Esophagus (tissue), 2 donors: ENCODE measurements at regions not wholly inside any gene's neighbourhood (a gene's known extent, or its start where the extent isn't known, plus 50 kb on each side); places are given as distances from the start of the nearest gene placed in this dataset.
"Not testable (repeated sequence)": the region's sequence is repeated elsewhere in the genome, so short reads cannot be mapped to it uniquely, and the experiment has no call there.

Experiments
- H3K27ac ChIP-seq, 2 donors: one replicate each; pipeline ENCODE4 v1.5.1; 2013; ENCODE audit warnings: low read depth in 2 of 2, mild to moderate bottlenecking in 2 of 2, inconsistent platforms in 1 of 2, low read length in 1 of 2, moderate library complexity in 1 of 2
- H3K27me3 ChIP-seq, 2 donors: one replicate each; pipeline ENCODE4 v1.6.1; 2013; ENCODE audit warnings: low read length in 2 of 2, control low read depth in 1 of 2, mild to moderate bottlenecking in 1 of 2; ENCODE audit not compliant: insufficient read depth in 2 of 2, control insufficient read depth in 1 of 2
- H3K36me3 ChIP-seq, 2 donors: one replicate each; pipeline ENCODE4 v1.6.1; 2013; ENCODE audit warnings: low read length in 1 of 2; ENCODE audit not compliant: control insufficient read depth in 2 of 2, insufficient read depth in 2 of 2
- H3K4me1 ChIP-seq, 2 donors: one replicate each; pipeline ENCODE4 v1.6.1; 2013; ENCODE audit warnings: low read length in 1 of 2; ENCODE audit not compliant: control insufficient read depth in 2 of 2, insufficient read depth in 2 of 2
- H3K4me3 ChIP-seq, 2 donors: one replicate each; pipeline ENCODE4 v1.5.1; 2013; ENCODE audit warnings: low read length in 2 of 2, mild to moderate bottlenecking in 2 of 2, low read depth in 1 of 2, moderate library complexity in 1 of 2
- H3K9me3 ChIP-seq, 2 donors: one replicate each; pipeline ENCODE4 v1.6.1; 2013; ENCODE audit warnings: mild to moderate bottlenecking in 2 of 2, low read depth in 1 of 2, low read length in 1 of 2, moderate library complexity in 1 of 2; ENCODE audit not compliant: control insufficient read depth in 2 of 2, insufficient read depth in 1 of 2
- WGBS, 2 donors: extraction: QIAGEN DNeasy Blood & Tissue Kit; methylation state at CpG; one replicate each; pipeline ENCODE4 v1.1.7; 2013; 5-methylcytosine and 5-hydroxymethylcytosine counted together
- donor health status: healthy with polysubstance abuse.
- donor health status: Bipolar disorder and iron deficiency.

DNA sequence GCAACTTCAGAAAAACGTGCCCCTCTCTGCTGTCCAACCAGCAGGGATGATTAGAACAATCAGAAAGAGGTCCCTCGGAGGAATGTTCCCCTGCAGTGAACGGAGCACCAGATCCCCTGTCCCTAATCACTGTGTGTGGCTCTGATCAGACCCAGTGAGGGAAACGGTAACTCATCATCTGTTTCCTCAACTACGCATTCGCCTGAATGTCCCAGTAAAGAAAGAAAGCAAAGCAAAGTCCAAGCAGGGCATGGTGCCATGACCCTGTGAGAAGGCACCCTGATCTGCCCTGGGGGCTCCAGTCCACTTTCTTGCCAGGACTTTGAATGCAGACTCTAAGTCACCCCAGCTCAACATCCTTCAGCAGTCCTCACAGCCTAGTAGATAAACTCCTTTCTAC is 149.2 kb downstream of the LY86 start:
- Histone ChIP-seq H3K27ac (no peak overlapping the region), H3K4me3 (no peak overlapping the region)

DNA sequence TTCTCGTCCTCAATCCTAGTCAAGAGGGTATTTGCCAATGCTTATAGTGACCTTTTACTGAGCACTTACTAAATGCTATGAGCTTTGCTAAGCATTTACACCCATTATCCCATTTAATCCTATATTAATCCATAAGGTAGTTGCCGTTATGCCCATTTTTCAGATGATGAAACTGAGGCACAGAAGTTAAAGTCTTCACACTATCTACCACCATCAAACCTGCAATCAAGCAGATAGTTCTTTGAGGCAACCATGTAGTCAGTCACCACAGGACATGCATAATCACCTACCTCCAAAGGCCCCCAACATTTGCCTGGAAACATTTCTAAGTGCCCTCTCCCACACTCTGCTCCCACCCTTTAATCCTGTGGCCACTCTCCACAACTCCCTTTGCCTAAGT is 149.6 kb downstream of the LY86 start:
- Histone ChIP-seq H3K4me3 (no peak overlapping the region), H3K4me1 (no peaks in the 10 kb centered on the region), H3K27me3 (no peaks in the 10 kb centered on the region), H3K27ac (no peak overlapping the region), H3K9me3 (no peaks in the 10 kb centered on the region), H3K36me3 (no peaks in the 10 kb centered on the region)
- WGBS, 2 donors, result 87 to 92% methylated on average over 2 of the region's 2 CpGs

More for the DNA sequence above, 149.2 kb downstream of the LY86 start:
- Histone ChIP-seq H3K36me3 (no peaks in the 10 kb centered on the region), H3K9me3 (no peaks in the 10 kb centered on the region), H3K27me3 (no peaks in the 10 kb centered on the region), H3K4me1 (no peaks in the 10 kb centered on the region)
- 62 to 72% methylated on average over 6 of the region's 6 CpGs for WGBS, 2 donors

DNA sequence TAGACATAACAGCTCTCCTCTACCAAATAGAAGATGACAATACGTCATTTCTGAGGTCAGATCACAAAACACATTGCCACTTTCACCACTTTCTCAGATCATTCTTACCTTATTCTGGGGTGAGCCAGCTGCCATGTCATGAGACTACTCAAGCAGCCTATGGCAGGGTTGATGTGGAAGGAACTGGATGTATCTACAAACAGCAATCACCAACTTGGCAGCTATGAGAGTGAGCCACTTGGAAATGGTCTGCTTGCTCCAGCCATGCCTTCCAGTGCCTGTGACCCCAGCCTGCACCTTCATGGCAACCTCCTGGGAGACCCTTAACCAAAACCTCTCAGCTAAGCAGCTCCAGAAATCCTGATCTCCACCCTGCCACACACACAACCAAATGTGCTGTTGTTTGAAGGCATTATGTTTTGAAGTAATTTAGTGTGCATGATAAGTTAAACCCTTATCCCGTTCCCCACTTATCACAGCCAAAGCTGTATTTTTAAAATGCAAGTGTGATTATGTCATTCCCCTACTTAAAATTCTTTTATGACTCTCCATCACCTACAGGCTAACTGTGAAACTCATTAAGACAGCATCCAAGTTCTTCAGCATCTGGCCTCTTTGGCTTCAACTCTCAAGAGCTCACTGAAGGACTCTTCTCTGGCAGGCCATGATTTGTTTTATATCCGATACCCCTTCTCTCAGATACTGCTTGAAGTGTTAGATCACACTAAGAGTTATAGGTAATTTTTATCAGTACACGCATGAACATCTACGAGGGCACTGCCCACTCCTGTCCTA is 150.6 kb downstream of the LY86 start:
- Histone ChIP-seq H3K27me3 (no peaks in the 10 kb centered on the region), H3K4me1 (no peaks in the 10 kb centered on the region), H3K36me3 (no peaks in the 10 kb centered on the region), H3K4me3 (no peak overlapping the region), H3K27ac (no peak overlapping the region), H3K9me3 (no peaks in the 10 kb centered on the region)
- WGBS, 2 donors, result 78 to 79% methylated on average over 5 of the region's 5 CpGs

DNA sequence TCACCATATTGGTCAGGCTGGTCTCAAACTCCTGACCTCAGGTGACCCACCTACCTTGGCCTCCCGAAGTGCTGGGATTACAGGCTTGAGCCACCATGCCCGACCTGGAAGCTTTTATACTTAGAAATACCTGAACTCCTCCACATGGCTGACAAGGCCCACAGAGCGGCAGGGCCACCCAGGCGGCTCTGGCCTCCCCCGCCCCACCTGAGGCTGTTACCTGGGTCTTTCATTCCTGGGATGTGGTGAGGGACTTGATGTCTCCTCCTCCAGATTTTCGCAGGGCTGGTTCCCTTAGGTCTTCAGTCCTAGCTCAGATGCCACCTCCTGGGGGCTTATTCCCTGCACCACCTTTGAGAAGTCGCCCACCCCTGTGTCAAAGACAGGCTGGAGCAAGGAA is 152.1 kb downstream of the LY86 start:
- Histone ChIP-seq H3K27me3 (no peaks in the 10 kb centered on the region), H3K4me3 (no peak overlapping the region), H3K9me3 (no peaks in the 10 kb centered on the region), H3K27ac (no peak overlapping the region), H3K36me3 (no peaks in the 10 kb centered on the region), H3K4me1 (no peaks in the 10 kb centered on the region)
- 90 to 93% methylated on average over 7 of the region's 7 CpGs for WGBS, 2 donors

DNA sequence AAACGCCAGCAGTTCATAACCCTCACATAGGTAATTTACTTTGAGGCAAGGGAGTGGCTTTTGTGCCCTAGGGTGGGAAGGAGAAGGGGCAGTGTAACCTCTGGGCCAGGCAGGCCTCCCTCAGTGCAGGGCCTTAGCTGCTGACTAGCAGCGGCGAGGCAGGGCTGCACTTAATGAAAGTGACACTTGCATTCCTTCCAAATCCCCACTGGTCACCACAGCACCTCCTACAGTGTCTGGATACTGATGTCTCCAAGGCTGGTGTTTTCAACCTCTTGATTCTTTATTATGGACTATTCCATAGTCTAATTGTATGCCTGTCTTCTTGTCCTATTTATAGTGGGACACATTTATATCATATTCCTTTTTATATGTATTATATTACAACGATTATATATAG is 152.7 kb downstream of the LY86 start:
- no peaks in the 10 kb centered on the region for H3K9me3 ChIP-seq
- H3K4me1 ChIP-seq, result no peaks in the 10 kb centered on the region
- no peak overlapping the region for H3K27ac ChIP-seq
- no peaks in the 10 kb centered on the region for H3K27me3 ChIP-seq
- no peak overlapping the region for H3K4me3 ChIP-seq
- 67 to 75% methylated on average over 4 of the region's 4 CpGs for WGBS, 2 donors
- no peaks in the 10 kb centered on the region for H3K36me3 ChIP-seq

DNA sequence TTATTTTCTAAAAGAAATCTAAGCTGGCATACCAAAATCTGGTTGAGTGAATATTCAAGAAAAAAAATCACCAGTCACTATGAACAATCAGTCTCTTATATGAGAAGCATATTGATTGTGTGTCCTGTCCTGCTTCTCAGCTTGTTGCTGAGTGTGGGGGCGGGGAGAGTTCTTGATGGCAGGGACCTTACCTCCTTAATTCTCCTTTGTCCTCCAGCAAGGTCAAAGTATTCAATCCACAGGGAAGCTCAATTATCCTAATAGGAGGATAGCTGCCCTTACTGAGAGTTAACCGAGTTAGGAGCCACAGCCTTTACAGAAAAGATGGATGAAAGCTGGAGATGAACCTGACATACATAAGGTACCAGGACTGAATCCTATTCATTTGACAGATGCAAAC is 154.0 kb downstream of the LY86 start:
- Histone ChIP-seq H3K27me3 (no peaks in the 10 kb centered on the region), H3K4me1 (no peaks in the 10 kb centered on the region), H3K9me3 (no peaks in the 10 kb centered on the region), H3K36me3 (no peaks in the 10 kb centered on the region), H3K27ac (no peak overlapping the region), H3K4me3 (no peak overlapping the region)
- 88 to 96% methylated on average over 2 of the region's 2 CpGs for WGBS, 2 donors

DNA sequence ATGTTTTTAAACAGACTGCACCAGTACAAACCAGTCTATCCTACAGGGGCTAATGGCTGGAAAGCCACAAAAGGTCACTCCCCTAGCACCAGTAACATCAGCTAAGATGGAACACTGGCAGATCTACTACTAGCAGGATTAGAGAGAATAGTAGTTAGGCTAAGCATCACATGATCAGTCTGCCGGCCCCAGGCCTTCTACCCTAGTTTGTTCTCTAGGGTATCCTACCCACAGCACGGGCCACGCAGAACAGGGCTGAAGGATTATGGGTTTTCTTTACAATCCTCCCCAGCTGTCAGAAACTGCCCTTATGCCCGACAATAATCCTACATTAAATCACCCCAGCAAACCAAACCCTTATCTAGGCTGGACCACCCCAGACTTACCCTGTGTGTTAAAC is 156.0 kb downstream of the LY86 start:
- Histone ChIP-seq H3K36me3 (no peaks in the 10 kb centered on the region), H3K9me3 (peaks cover 0 to 4% of the 10 kb centered on the region in 2 donors), H3K27me3 (no peaks in the 10 kb centered on the region), H3K4me3 (no peak overlapping the region), H3K4me1 (peaks cover 0 to 4% of the 10 kb centered on the region in 2 donors), H3K27ac (no peak overlapping the region)
- WGBS, 2 donors, result 69 to 81% methylated on average over 4 of the region's 4 CpGs

DNA sequence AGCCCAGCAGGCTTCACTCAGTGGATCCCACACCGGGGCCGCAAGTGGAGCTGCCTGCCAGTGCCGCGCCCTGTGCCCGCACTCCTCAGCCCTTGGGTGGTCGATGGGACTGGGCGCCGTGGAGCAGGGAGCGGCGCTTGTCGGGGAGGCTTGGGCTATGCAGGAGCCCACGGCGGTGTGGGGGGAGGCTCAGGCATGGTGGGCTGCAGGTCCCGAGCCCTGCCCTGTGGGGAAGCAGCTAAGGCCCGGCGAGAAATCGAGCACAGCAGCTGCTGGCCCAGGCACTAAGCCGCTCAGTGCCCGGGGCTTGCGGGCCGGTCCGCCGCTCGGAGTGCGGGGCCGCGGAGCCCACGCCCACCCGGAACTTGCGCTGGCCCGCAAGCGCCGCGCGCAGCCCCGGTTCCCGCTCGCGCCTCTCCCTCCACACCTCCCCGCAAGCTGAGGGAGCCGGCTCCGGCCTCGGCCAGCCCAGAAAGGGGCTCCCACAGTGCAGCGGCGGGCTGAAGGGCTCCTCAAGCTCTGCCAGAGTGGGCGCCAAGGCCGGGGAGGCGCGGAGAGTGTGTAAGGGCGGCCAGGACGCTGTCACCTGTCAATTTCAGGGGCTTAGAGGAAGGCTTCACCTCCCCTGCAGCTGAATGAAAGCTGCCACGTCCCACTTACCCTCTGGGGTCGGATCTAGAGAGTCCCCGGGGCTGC is 157.3 kb downstream of the LY86 start:
- H3K27ac ChIP-seq, H3K36me3 ChIP-seq, H3K9me3 ChIP-seq, H3K27me3 ChIP-seq, H3K4me3 ChIP-seq: not testable (repeated sequence)
- 92 to 97% methylated on average over 31 to 54 of the region's 54 CpGs for whole genome bisulfite sequencing, 2 donors
- peaks cover 3 to 12% of the 10 kb centered on the region in 2 donors for H3K4me1 ChIP-seq

DNA sequence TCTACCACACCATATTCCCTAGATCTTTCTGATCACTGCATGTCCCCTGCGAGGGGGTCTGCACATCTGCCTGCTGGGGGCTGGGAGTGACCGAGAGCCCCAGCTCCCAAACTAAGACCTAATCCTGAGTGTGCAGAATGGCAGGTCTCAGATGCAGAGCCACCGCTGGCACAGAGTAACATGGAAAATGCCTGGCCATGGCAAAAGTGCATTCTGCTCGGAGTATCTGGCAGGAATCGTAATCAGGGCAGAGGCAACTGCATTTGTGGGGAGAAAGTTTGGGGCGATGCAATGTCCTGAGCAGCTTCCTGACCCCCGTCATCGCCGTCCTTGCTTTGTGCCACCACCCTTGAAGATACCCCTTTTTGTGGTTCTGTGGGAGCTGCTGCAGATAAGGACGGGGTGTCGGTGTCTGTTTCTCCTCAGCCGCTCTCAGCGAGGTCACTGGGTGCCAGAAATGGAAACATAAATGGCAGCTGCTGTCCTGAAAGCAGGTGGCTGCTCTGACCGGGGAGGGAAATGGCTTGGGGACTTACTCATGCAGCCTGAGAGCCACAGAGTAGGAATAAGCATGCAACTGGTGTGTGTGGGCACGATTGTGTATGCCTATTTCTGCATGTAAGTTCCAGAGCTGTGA is 157.9 kb downstream of the LY86 start:
- WGBS, 2 donors, result 83 to 86% methylated on average over 15 of the region's 15 CpGs

More for the DNA sequence above, 157.9 kb downstream of the LY86 start:
- no peak overlapping the region for H3K4me3 ChIP-seq
- no peaks in the 10 kb centered on the region for H3K36me3 ChIP-seq
- no peaks in the 10 kb centered on the region for H3K27me3 ChIP-seq
- no peak overlapping the region for H3K27ac ChIP-seq
- peaks cover 3 to 17% of the 10 kb centered on the region in 2 donors for H3K4me1 ChIP-seq
- H3K9me3 ChIP-seq, result peaks cover 0 to 4% of the 10 kb centered on the region in 2 donors
